B cell (primary cell): ENCODE measurements at regions not wholly inside any gene's neighbourhood (a gene's known extent, or its start where the extent isn't known, plus 50 kb on each side); places are given as distances from the start of the nearest gene placed in this dataset.

Experiments
- CTCF ChIP-seq: fragments of 200-600 bp; IDR thresholded peaks from one replicate; pipeline ENCODE4 v1.8.0; 2022; ENCODE audit warnings: antibody characterized with exemption, mild to moderate bottlenecking
- EZH2 ChIP-seq: IDR thresholded peaks from 2 replicates; pipeline ENCODE4 v1.6.1; 2012; ENCODE audit warnings: borderline replicate concordance, low read depth, mild to moderate bottlenecking, moderate library complexity, low read length; ENCODE audit not compliant: insufficient read depth, poor library complexity, severe bottlenecking

DNA sequence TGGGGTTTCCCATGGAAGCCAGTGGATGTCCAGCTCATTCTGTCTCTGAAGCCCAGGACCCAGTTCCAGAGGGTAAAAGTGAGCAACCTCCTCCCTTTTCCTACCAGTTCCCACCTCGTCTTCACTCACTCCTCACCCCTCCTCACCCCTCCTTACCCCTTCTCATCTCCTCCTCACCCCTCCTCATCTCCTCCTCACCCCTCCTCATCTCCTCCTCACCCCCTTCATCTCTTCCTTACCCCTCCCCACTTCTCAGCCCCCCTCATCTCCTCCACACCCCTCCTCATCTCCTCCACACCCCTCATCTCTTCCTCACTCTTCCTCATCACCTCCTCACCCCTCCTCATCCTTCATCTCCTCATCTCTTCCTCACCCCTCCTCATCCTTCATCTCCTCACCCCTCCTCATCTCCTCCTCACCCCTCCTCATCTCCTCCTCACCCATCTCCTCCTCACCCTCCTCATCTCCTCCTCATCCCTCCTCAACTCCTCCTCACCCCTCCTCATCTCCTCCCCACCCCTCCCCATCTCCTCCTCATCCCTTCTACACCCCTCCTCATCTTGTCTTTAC lies 246.1 kb downstream of the MYLK4 start:
- TF ChIP-seq CTCF: no peak
- no peak for TF ChIP-seq EZH2
